Stimulated activated memory B cell treated with anti-CD40 and anti-IgM and Interleukin-4, amounts not matched to agents 10 μg/mL and 1 μg/mL and 100 μg/mL, for 72 hours (primary cell): ENCODE measurements at regions not wholly inside any gene's neighbourhood (a gene's known extent, or its start where the extent isn't known, plus 50 kb on each side); places are given as distances from the start of the nearest gene placed in this dataset.
"Not testable (repeated sequence)": the region's sequence is repeated elsewhere in the genome, so short reads cannot be mapped to it uniquely, and the experiment has no call there.

Experiments used
- ATAC-seq: fragments of 150-1000 bp; cut with Tn5 transposase; 2 replicates; pipeline ENCODE4 v1.10.0; 2021
- H3K27ac Mint-ChIP-seq: one replicate; pipeline ENCODE4 v1.8.0; 2022; ENCODE audit warnings: mild to moderate bottlenecking, mixed read lengths
- H3K27me3 Mint-ChIP-seq: one replicate; pipeline ENCODE4 v1.8.0; 2022; ENCODE audit warnings: mixed read lengths
- H3K36me3 Mint-ChIP-seq: one replicate; pipeline ENCODE4 v1.8.0; 2022; ENCODE audit warnings: mixed read lengths
- H3K4me1 Mint-ChIP-seq: one replicate; pipeline ENCODE4 v1.8.0; 2022; ENCODE audit warnings: mixed read lengths
- H3K4me3 Mint-ChIP-seq: one replicate; pipeline ENCODE4 v1.8.0; 2022; ENCODE audit warnings: mild to moderate bottlenecking, moderate library complexity, mixed read lengths
- H3K9me3 Mint-ChIP-seq: one replicate; pipeline ENCODE4 v1.8.0; 2022; ENCODE audit warnings: mixed read lengths

DNA sequence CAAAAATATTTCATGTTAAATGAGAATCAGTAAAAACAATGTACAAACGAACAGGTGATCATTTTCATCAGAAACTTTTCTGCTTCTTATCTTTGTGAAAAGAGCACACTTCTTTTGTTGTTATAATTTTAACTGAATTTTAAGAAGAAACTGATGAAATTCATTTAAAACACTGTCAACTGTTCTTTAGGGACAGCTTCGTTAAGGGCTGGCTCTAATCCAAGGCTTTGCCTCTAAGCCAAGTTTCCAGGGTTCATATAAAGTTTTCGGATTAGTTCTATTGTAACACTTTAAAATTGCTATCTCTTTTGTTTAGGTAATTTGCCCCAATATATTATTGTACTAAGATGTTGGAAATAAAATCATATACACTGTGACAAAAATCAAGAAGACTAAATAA is 559.2 kb downstream of the TUSC1 start:
- no peak for ATAC-seq
- no peaks in the 10 kb centered on the region for H3K27me3 Mint-ChIP-seq
- H3K9me3 Mint-ChIP-seq = peaks cover 9% of the 10 kb centered on the region
- H3K4me1 Mint-ChIP-seq = no peaks in the 10 kb centered on the region
- H3K27ac Mint-ChIP-seq = no peak overlapping the region
- no peaks in the 10 kb centered on the region for H3K36me3 Mint-ChIP-seq
- H3K4me3 Mint-ChIP-seq = no peak overlapping the region

DNA sequence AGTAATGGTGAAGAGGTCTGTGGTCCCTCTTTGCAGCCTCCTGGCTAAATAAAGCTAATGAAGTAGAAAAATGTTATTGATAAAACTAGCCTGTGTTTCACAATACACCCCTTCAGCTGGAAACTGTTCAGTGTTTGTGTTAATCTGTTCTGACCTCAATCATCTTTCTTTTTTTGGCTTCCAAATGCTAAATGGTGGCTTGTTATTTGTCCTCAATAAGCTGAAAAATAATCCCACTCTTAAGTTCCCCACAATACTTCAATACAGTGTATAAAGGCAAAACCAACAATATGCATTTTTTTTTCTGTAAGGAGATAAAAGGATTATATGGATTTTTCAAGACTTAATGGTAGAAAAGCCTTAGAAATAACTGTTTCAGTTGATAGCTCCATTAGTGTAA is 560.5 kb downstream of the TUSC1 start:
- Mint-ChIP-seq H3K4me3 (no peak overlapping the region), H3K27ac (no peak overlapping the region), H3K9me3 (peaks cover 3% of the 10 kb centered on the region), H3K36me3 (no peaks in the 10 kb centered on the region), H3K27me3 (no peaks in the 10 kb centered on the region), H3K4me1 (no peaks in the 10 kb centered on the region)
- no peak for ATAC-seq

DNA sequence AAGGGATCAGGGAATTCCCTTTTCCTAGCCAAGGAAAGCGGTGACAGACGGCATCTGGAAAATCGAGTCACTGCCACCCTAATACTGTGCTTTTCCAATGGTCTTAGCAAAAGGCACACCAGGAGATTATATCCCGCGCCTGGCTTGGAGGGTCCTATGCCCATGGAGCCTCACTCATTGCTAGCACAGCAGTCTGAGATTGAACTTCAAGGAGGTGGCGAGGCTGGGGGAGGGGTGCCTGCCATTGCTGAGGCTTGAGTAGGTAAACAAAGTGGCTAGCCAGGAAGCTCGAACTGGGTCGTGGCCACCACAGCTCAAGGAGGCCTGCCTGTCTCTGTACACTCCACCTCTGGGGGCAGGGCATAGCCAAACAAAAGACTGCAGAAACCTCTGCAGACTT is 556.5 kb upstream of the IZUMO3 start:
- not testable (repeated sequence) for H3K4me3 Mint-ChIP-seq

DNA sequence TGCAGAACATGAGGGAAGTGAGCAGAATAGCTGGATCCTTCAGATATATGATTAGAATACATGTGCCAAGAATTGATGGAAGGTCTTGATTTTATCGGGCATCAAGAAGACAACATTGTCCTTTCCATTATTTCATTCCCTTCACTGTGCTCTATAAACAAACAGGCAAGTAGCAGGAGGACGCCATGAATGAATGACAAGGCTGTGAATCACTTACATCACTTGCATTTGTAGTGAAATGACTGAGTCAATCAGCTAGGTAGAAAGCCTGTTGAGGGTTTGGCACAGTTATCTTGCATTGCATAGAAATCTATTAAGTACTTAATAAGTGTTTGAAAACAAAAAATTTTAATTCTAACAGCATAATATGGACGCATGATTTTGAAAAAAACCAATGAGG is 548.8 kb upstream of the IZUMO3 start:
- no peaks in the 10 kb centered on the region for H3K27me3 Mint-ChIP-seq
- H3K36me3 Mint-ChIP-seq = no peaks in the 10 kb centered on the region
- no peak overlapping the region for H3K27ac Mint-ChIP-seq
- peaks cover 2% of the 10 kb centered on the region for H3K9me3 Mint-ChIP-seq
- no peak overlapping the region for H3K4me3 Mint-ChIP-seq
- ATAC-seq = no peak
- no peaks in the 10 kb centered on the region for H3K4me1 Mint-ChIP-seq

More for the DNA sequence above, 556.5 kb upstream of the IZUMO3 start:
- H3K4me1 Mint-ChIP-seq, H3K27me3 Mint-ChIP-seq, H3K27ac Mint-ChIP-seq, H3K36me3 Mint-ChIP-seq, ATAC-seq: not testable (repeated sequence)
- peaks cover 11% of the 10 kb centered on the region for H3K9me3 Mint-ChIP-seq

DNA sequence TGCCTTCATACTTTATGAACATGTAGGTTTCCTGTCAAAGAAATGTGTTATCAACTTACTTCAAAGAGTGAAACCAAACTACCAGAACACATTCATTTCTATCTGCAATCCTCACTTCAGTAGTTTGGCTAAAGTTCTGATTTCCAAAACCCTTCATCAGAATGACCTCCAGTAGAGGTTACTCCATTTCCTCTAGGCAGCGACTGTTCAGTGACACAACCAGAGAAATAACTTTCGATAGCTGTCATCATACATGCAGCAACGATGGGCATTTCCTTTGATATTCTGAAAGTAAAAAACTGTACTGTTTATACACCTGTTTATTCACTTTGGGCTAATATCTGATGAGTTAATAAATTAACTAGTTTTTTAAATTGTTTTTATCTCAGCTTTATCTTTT is 532.5 kb upstream of the IZUMO3 start:
- H3K36me3 Mint-ChIP-seq = no peaks in the 10 kb centered on the region
- H3K4me3 Mint-ChIP-seq = no peak overlapping the region
- no peaks in the 10 kb centered on the region for H3K27me3 Mint-ChIP-seq

DNA sequence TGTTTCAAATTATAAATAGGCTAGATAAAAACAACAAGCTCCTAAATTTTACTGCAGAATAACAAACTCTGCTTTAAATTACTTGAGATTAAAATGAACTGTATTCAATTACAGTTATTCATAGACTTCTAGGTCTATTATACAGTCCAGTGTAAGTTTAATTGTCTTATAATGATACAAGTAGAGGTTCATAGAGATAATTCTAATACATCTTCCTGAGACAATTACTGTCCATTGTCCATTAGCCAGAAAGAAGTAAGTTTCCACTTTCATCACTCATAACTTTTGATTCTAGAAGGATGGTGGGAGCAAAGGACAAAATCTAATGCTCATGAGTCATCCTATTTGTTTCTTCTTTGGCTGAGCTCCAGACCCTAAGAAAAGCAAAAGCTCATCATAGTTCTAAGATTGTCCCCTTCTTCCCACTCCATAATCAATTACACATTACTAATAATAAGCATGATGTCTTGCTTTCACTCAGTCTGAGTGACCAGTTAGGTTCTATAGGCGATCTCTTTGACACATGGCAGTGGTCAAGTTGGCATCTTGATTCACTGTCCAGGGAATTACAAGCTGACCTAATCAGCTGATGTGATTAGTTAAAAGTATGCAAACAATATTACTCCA is 502.5 kb upstream of the IZUMO3 start:
- Mint-ChIP-seq H3K27me3 (no peaks in the 10 kb centered on the region), H3K4me1 (no peaks in the 10 kb centered on the region), H3K9me3 (peaks cover 9% of the 10 kb centered on the region), H3K36me3 (no peaks in the 10 kb centered on the region), H3K27ac (no peak overlapping the region), H3K4me3 (no peak overlapping the region)
- ATAC-seq = no peak

More for the DNA sequence above, 532.5 kb upstream of the IZUMO3 start:
- ATAC-seq = no peak
- Mint-ChIP-seq H3K9me3 (peaks cover 3% of the 10 kb centered on the region), H3K27ac (no peak overlapping the region), H3K4me1 (no peaks in the 10 kb centered on the region)

DNA sequence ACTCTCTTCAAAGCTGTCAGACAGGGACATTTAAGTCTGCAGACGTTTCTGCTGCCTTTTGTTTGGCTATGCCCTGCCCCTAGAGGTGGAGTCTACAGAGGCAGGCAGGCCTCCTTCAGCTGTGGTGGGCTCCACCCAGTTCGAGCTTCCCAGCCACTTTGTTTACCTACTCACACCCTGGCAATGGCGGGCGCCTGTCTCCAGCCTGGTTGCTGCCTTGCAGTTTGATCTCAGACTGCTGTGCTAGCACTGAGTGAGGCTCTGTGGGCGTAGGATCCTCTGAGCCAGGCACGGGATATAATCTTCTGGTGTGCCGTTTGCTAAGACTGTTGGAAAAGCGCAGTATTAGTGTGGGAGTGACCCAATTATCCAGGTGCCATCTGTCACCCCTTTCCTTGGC is 499.8 kb upstream of the IZUMO3 start:
- peaks cover 12% of the 10 kb centered on the region for H3K9me3 Mint-ChIP-seq
- H3K27me3 Mint-ChIP-seq, ATAC-seq, H3K4me3 Mint-ChIP-seq, H3K4me1 Mint-ChIP-seq, H3K36me3 Mint-ChIP-seq, H3K27ac Mint-ChIP-seq: not testable (repeated sequence)

DNA sequence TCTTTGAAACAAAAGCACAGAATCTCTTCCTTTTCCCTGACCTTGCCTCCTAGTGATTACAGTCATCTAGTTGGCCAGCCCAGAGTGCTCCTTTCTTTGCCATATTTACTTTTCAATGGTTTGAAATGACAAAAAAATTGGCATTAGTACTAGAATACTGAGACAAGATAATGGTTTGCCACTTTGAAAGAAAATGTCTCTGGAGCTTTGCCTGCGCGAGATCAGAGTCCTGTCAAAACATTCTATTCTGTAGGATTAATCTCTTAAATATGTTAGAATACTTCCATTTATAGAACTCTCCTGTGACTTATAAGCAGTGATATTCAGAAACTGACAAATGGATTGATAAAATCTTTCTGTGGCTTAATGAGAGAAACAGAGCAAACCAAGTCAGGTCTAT is 484.0 kb upstream of the IZUMO3 start:
- H3K27me3 Mint-ChIP-seq = no peaks in the 10 kb centered on the region
- H3K4me3 Mint-ChIP-seq = no peak overlapping the region
- H3K36me3 Mint-ChIP-seq = no peaks in the 10 kb centered on the region
- no peak overlapping the region for H3K27ac Mint-ChIP-seq
- H3K9me3 Mint-ChIP-seq = no peaks in the 10 kb centered on the region
- no peaks in the 10 kb centered on the region for H3K4me1 Mint-ChIP-seq
- ATAC-seq = no peak

DNA sequence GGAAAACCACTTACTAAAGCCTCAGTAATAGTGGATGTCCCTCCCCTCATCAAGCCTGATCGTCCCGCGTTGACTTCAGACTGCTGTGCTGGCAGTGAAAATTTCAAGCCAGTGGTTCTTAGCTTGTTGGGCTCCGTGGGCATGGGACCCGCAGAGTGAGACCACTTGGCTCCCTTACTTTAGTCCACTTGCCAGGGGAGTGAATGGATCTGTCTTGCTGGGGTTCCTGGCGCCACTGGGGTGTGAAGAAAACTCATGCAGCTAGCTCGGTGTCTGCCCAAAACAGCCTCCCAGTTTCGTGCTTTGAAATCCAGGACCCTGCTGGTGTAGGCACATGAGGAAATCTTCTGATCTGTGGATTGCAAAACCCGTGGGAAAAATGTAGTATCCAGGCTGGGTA is 480.0 kb upstream of the IZUMO3 start:
- Mint-ChIP-seq H3K27me3 (no peaks in the 10 kb centered on the region), H3K9me3 (peaks cover 5% of the 10 kb centered on the region), H3K27ac (no peak overlapping the region), H3K4me3 (no peak overlapping the region), H3K36me3 (no peaks in the 10 kb centered on the region), H3K4me1 (no peaks in the 10 kb centered on the region)
- ATAC-seq = no peak

DNA sequence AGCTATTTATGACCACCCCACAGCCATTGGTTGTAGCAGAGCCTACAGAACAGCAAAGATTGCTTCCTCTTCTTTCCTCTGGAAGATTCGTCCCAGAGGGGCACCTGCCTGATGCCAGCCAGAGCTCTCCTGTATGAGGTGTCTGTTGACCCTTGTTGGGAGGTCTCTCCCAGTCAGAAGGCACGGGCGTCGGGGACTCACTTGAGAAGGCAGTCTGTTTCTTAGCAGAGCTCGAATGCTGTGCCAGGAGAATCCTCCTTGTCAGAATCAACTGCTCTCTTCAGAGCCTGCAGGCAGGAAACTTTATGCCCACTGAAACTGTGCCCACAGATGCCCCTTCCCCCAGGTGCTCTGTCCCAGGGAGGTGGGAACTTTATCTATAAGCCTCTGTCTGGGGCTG is 479.5 kb upstream of the IZUMO3 start:
- no peak overlapping the region for H3K27ac Mint-ChIP-seq

DNA sequence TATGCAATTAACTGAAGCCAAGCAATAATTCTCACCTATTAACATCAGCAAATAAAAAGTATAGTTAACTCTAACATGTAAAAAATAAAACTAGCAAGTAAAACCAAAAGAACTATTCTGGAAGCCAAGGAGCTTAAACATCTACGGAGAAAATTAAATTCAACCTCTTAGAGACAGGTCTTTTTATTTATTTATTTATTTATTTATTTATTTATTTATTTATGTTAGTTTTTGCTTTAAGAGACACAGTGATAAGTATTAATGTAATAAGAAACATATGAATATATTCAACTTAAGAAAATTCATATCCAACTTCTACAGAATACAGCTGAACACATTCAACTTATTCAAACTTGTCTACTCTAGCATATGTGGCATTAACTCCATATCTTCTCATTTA is 472.1 kb upstream of the IZUMO3 start:
- H3K4me1 Mint-ChIP-seq = no peaks in the 10 kb centered on the region
- H3K27me3 Mint-ChIP-seq = no peaks in the 10 kb centered on the region
- no peak overlapping the region for H3K27ac Mint-ChIP-seq
- ATAC-seq = no peak
- peaks cover 10% of the 10 kb centered on the region for H3K9me3 Mint-ChIP-seq
- no peaks in the 10 kb centered on the region for H3K36me3 Mint-ChIP-seq
- H3K4me3 Mint-ChIP-seq = no peak overlapping the region

More for the DNA sequence above, 479.5 kb upstream of the IZUMO3 start:
- H3K36me3 Mint-ChIP-seq = no peaks in the 10 kb centered on the region
- no peaks in the 10 kb centered on the region for H3K4me1 Mint-ChIP-seq
- no peak overlapping the region for H3K4me3 Mint-ChIP-seq
- no peaks in the 10 kb centered on the region for H3K27me3 Mint-ChIP-seq
- peaks cover 6% of the 10 kb centered on the region for H3K9me3 Mint-ChIP-seq
- no peak for ATAC-seq

DNA sequence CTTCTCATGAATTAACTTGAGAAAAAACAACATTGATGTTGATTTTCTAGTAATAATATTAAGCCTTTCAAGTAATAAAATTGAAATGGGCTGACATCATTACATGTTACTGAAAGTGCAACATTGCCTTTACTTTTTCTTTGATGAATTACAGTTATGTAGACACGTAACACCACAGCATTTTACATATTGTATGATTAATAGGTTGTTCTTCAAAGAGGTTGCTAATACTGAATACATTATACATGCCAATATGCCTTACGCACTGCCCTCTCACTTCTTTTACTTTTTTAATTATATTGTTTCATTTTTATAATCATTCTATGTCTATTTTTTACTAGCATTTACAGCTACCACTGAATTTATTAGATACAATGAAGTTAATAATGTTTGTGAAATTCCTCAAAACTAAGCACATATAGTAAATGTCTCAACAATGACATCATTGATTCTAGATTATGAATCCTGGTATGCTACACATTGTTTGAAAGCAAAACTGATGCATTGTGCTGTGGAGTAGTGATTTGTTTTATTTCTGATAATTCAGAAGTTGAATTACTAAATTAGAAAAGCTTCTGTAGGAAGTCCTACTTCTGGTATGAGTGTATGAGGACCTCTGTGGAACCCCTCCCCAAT is 464.4 kb upstream of the IZUMO3 start:
- Mint-ChIP-seq H3K27ac (no peak overlapping the region), H3K27me3 (no peaks in the 10 kb centered on the region), H3K9me3 (no peaks in the 10 kb centered on the region), H3K36me3 (no peaks in the 10 kb centered on the region), H3K4me3 (no peak overlapping the region), H3K4me1 (no peaks in the 10 kb centered on the region)
- ATAC-seq = no peak

DNA sequence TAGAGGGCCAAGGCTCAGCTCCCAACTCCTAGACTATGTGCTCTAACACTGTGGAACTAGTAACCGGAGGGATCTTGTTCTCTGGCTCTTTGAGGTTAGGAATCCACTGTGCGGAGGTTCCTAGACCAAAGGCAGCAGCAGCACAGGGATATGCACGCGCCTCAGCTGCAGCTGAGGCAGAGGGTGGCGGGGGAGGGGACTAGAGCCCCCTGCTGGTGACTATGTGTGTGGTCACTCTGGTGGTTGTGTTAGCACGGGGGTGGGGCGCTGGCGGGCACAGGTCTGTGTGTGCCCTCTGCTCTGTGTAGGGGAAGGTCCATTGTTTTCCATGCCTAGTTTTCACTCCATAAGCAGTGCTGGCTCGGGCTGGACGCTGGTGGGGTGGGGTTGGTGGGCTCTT is 458.0 kb upstream of the IZUMO3 start:
- no peaks in the 10 kb centered on the region for H3K4me1 Mint-ChIP-seq
- H3K27me3 Mint-ChIP-seq = no peaks in the 10 kb centered on the region
- no peak for ATAC-seq
- peaks cover 3% of the 10 kb centered on the region for H3K9me3 Mint-ChIP-seq
- no peak overlapping the region for H3K4me3 Mint-ChIP-seq
- no peak overlapping the region for H3K27ac Mint-ChIP-seq
- no peaks in the 10 kb centered on the region for H3K36me3 Mint-ChIP-seq

DNA sequence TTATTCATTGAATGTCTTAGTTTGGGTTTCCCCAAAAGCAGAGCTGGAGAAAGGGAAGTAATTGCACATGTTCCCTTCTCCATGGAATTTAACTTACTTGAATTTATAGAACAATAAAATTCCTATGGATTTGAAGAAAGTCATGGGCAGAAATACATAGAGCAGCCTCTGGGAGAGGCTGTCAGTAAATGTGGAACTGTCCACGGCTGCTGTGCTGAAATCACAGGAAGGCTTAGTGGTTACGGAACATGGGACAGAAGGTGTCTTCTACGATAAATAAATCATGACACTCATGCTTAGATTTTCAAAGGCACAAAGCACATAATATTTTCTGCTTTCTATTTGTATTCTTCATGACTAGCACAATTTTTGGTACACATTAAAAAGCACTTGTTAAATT is 440.6 kb upstream of the IZUMO3 start:
- Mint-ChIP-seq H3K27me3 (no peaks in the 10 kb centered on the region), H3K4me3 (no peak overlapping the region), H3K9me3 (peaks cover 5% of the 10 kb centered on the region), H3K27ac (no peak overlapping the region), H3K36me3 (no peaks in the 10 kb centered on the region), H3K4me1 (no peaks in the 10 kb centered on the region)
- ATAC-seq = no peak

DNA sequence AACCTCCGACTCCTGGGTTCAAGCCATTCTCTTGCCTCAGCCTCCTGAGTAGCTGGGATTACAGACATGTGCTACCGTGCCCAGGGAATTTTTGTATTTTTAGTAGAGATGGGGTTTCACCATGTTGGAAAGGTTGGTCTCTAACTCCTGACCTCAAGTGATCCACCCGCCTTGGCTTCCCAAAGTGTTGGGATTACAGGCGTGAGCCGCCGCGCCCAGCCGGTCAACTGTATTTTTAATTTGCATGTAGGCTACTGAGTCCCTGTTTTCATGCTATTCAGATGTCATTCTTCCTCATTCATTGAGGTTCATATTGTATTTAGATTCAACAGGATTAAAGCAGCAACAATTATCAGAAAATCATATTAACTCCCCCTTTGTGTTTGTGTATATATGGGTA is 425.1 kb upstream of the IZUMO3 start:
- not testable (repeated sequence) for H3K4me3 Mint-ChIP-seq, H3K36me3 Mint-ChIP-seq, H3K4me1 Mint-ChIP-seq, H3K27ac Mint-ChIP-seq, ATAC-seq, H3K27me3 Mint-ChIP-seq
- peaks cover 16% of the 10 kb centered on the region for H3K9me3 Mint-ChIP-seq

DNA sequence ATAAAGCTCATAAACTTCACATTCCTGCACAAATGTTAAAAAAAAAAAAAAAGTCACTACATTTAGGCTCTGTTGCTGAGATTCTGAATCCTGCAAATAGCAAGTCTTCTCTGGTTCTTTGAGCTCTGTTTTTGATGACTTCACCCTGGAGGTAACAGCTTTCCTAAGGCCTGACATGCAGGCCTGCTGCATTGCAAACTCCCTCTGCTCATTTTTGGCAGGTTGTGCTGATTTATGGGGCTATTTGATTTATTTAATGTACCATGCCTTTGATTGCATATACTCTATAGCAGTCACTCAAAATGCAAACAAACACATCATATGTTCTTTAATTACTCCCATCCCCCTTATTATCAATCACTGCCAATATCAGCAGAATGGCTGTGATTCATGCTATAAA is 416.1 kb upstream of the IZUMO3 start:
- H3K27me3 Mint-ChIP-seq = no peaks in the 10 kb centered on the region

More for the DNA sequence above, 416.1 kb upstream of the IZUMO3 start:
- H3K36me3 Mint-ChIP-seq = no peaks in the 10 kb centered on the region
- no peaks in the 10 kb centered on the region for H3K9me3 Mint-ChIP-seq
- H3K27ac Mint-ChIP-seq = no peak overlapping the region
- no peak for ATAC-seq
- H3K4me3 Mint-ChIP-seq = no peak overlapping the region
- H3K4me1 Mint-ChIP-seq = no peaks in the 10 kb centered on the region
